HepG2 (cell line): ENCODE measurements at regions not wholly inside any gene's neighbourhood (a gene's known extent, or its start where the extent isn't known, plus 50 kb on each side); places are given as distances from the start of the nearest gene placed in this dataset.

Source experiments
- BCL3 ChIP-seq: sonication (generic); formaldehyde crosslinking; IDR thresholded peaks from 2 replicates; pipeline ENCODE4 v1.5.1; 2020; ENCODE audit warnings: mild to moderate bottlenecking, missing genetic modification reagents, moderate library complexity
- CSRNP1 ChIP-seq: sonication (generic); formaldehyde crosslinking; IDR thresholded peaks from 2 replicates; pipeline ENCODE4 v1.8.1; 2023; ENCODE audit warnings: mild to moderate bottlenecking, missing genetic modification reagents
- E2F5 ChIP-seq: sonication (generic); formaldehyde crosslinking; conservative IDR thresholded peaks from 2 replicates; pipeline ENCODE4 v1.4.0; 2020; ENCODE audit warnings: missing genetic modification reagents
- FOSL1 ChIP-seq: sonication (generic); formaldehyde crosslinking; IDR thresholded peaks from 2 replicates; pipeline ENCODE4 v1.9.0; 2021; ENCODE audit warnings: missing genetic modification reagents, borderline replicate concordance
- FOXJ3 ChIP-seq: sonication (generic); formaldehyde crosslinking; IDR thresholded peaks from 2 replicates; pipeline ENCODE4 v1.4.0; 2020; ENCODE audit warnings: missing genetic modification reagents, mild to moderate bottlenecking, borderline replicate concordance
- GMEB1 ChIP-seq: sonication (generic); formaldehyde crosslinking; IDR thresholded peaks from 2 replicates; pipeline ENCODE4 v1.5.1; 2020; ENCODE audit warnings: missing genetic modification reagents, mild to moderate bottlenecking, borderline replicate concordance
- KLF16 ChIP-seq, 2 experiments: sonication (generic) in 1 of 2; formaldehyde crosslinking in 1 of 2; IDR thresholded peaks; 2 replicates each; pipeline versions ENCODE4 v1.6.1 to v1.8.0; 2016 to 2023; ENCODE audit warnings: missing genetic modification reagents in 2 of 2, missing compliant biosample characterization in 1 of 2
- MNT ChIP-seq: fragments of 450-650 bp; IDR thresholded peaks from 2 replicates; pipeline ENCODE4 v1.6.1; 2016
- MTA1 ChIP-seq: sonication (generic); formaldehyde crosslinking; IDR thresholded peaks from 2 replicates; pipeline ENCODE4 v1.4.0; 2020; ENCODE audit warnings: missing genetic modification reagents, mild to moderate bottlenecking, borderline replicate concordance
- MYC ChIP-seq: sonication (generic); formaldehyde crosslinking; IDR thresholded peaks from 2 replicates; pipeline ENCODE4 v1.9.0; 2021; ENCODE audit warnings: missing genetic modification reagents, borderline replicate concordance
- ONECUT2 ChIP-seq: sonication (generic); formaldehyde crosslinking; IDR thresholded peaks from 2 replicates; pipeline ENCODE4 v1.4.0; 2020; ENCODE audit warnings: missing genetic modification reagents
- PBX3 ChIP-seq: sonication (generic); formaldehyde crosslinking; IDR thresholded peaks from 2 replicates; pipeline ENCODE4 v1.8.1; 2023; ENCODE audit warnings: missing genetic modification reagents, inconsistent platforms, borderline replicate concordance
- SYNCRIP ChIP-seq: fragments of 200-400 bp; formaldehyde crosslinking; IDR thresholded peaks from 2 replicates; pipeline ENCODE4 v1.6.1; 2018; ENCODE audit warnings: mild to moderate bottlenecking, low read depth, low read length; ENCODE audit not compliant: insufficient read depth
- ZBTB4 ChIP-seq: sonication (generic); formaldehyde crosslinking; IDR thresholded peaks from 2 replicates; pipeline ENCODE4 v1.4.0; 2020; ENCODE audit warnings: missing genetic modification reagents, mild to moderate bottlenecking, borderline replicate concordance
- ZFP62 ChIP-seq: sonication (generic); formaldehyde crosslinking; IDR thresholded peaks from 2 replicates; pipeline ENCODE4 v1.4.0; 2020; ENCODE audit warnings: missing genetic modification reagents
- ZNF232 ChIP-seq: sonication (generic); formaldehyde crosslinking; IDR thresholded peaks from 2 replicates; pipeline ENCODE4 v1.4.0; 2020; ENCODE audit warnings: missing genetic modification reagents, borderline replicate concordance

- TF ChIP-seq ZBTB4 (CRISPR knock-in tag) (no peak), GMEB1 (CRISPR knock-in tag) (no peak; the same call in 1 of the 2 replicates), E2F5 (no peak), MYC (no peak; the same call in 1 of the 2 replicates), KLF16 (CRISPR knock-in tag; IDR thresholded peaks at IDR 0.05) (no peak), CSRNP1 (CRISPR knock-in tag) (no peak), MNT (peak; percentile 31; the same call in 1 of the 2 replicates), FOSL1 (no peak), BCL3 (no peak), ZNF232 (CRISPR knock-in tag) (no peak), ONECUT2 (CRISPR knock-in tag) (no peak), FOXJ3 (CRISPR knock-in tag) (no peak), ZFP62 (no peak), SYNCRIP (no peak), PBX3 (CRISPR knock-in tag) (no peak), MTA1 (CRISPR knock-in tag) (no peak)
Observed at GRCh38 chrX:20361081-20361889, 94.6 kb upstream of the RPS6KA3 start (continued).
